Glutamatergic neuron (in vitro differentiated cells): ENCODE measurements at regions not wholly inside any gene's neighbourhood (a gene's known extent, or its start where the extent isn't known, plus 50 kb on each side); places are given as distances from the start of the nearest gene placed in this dataset.

ENCODE experiments used
- DNase-seq: peaks from one replicate; pipeline ENCODE4 v3.0.0; 2022
- H3K27ac Mint-ChIP-seq: one replicate; pipeline ENCODE4 v1.8.0; 2020; ENCODE audit warnings: mild to moderate bottlenecking, mixed read lengths, inconsistent platforms; ENCODE audit not compliant: unreplicated experiment
- H3K27me3 Mint-ChIP-seq: one replicate; pipeline ENCODE4 v1.8.0; 2020; ENCODE audit warnings: mild to moderate bottlenecking, moderate library complexity, mixed read lengths, inconsistent platforms; ENCODE audit not compliant: unreplicated experiment
- H3K36me3 Mint-ChIP-seq: one replicate; pipeline ENCODE4 v1.8.0; 2020; ENCODE audit warnings: mild to moderate bottlenecking, mixed read lengths, inconsistent platforms; ENCODE audit not compliant: unreplicated experiment
- H3K4me1 Mint-ChIP-seq: one replicate; pipeline ENCODE4 v1.8.0; 2020; ENCODE audit warnings: mild to moderate bottlenecking, low read depth, mixed read lengths, inconsistent platforms; ENCODE audit not compliant: unreplicated experiment
- H3K4me3 Mint-ChIP-seq: one replicate; pipeline ENCODE4 v1.8.0; 2020; ENCODE audit warnings: mild to moderate bottlenecking, mixed read lengths, inconsistent platforms; ENCODE audit not compliant: unreplicated experiment
- H3K9me3 Mint-ChIP-seq: one replicate; pipeline ENCODE4 v1.8.0; 2020; ENCODE audit warnings: mild to moderate bottlenecking, moderate library complexity, mixed read lengths, inconsistent platforms; ENCODE audit not compliant: unreplicated experiment
- TF ChIP-seq, protein P1 (sequence below): fragments of 200-600 bp; sonication (generic); IDR thresholded peaks from one replicate; pipeline ENCODE4 v1.5.0; 2021; ENCODE audit not compliant: partially characterized antibody, unreplicated experiment

- Mint-ChIP-seq H3K27me3 (no peaks in the 10 kb centered on the region), H3K9me3 (no peaks in the 10 kb centered on the region), H3K4me1 (no peaks in the 10 kb centered on the region), H3K27ac (no peak overlapping the region), H3K36me3 (no peaks in the 10 kb centered on the region), H3K4me3 (no peak overlapping the region)
- no peak for DNase-seq
- TF ChIP-seq, protein P1, sequence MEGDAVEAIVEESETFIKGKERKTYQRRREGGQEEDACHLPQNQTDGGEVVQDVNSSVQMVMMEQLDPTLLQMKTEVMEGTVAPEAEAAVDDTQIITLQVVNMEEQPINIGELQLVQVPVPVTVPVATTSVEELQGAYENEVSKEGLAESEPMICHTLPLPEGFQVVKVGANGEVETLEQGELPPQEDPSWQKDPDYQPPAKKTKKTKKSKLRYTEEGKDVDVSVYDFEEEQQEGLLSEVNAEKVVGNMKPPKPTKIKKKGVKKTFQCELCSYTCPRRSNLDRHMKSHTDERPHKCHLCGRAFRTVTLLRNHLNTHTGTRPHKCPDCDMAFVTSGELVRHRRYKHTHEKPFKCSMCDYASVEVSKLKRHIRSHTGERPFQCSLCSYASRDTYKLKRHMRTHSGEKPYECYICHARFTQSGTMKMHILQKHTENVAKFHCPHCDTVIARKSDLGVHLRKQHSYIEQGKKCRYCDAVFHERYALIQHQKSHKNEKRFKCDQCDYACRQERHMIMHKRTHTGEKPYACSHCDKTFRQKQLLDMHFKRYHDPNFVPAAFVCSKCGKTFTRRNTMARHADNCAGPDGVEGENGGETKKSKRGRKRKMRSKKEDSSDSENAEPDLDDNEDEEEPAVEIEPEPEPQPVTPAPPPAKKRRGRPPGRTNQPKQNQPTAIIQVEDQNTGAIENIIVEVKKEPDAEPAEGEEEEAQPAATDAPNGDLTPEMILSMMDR, result no peak
These were observed 561.2 kb upstream of the SALL3 start for GRCh38 chr18:78418379-78418778.

DNA sequence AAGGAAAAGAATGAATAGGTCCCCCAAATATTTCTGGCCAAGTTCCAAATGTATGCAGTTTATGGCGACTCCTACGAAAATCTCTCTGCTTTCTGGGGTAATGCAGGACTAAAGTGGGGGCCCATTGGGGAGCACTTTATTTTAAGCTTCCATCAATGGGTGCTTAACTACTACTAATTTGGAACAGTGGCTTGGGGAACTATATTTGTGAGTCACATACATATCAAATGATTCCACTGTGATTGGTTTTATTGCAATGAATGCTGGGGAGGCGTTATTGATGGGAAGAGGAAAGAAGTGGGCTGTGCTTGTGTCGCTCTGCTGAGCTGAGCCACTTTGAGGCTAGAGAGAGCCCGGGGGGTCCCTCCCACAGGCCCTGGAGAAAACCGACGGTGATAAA, 560.4 kb upstream of the SALL3 start:
- Mint-ChIP-seq H3K36me3 (no peaks in the 10 kb centered on the region), H3K9me3 (no peaks in the 10 kb centered on the region), H3K27me3 (no peaks in the 10 kb centered on the region), H3K4me3 (no peak overlapping the region), H3K27ac (no peak overlapping the region), H3K4me1 (no peaks in the 10 kb centered on the region)
- no peak for DNase-seq
- TF ChIP-seq, protein P1, result no peak

- H3K27me3 Mint-ChIP-seq, result no peaks in the 10 kb centered on the region
- no peaks in the 10 kb centered on the region for H3K4me1 Mint-ChIP-seq
- no peak for DNase-seq
- H3K4me3 Mint-ChIP-seq, result no peak overlapping the region
- H3K36me3 Mint-ChIP-seq, result no peaks in the 10 kb centered on the region
- TF ChIP-seq, protein P1, result no peak
- H3K9me3 Mint-ChIP-seq, result no peaks in the 10 kb centered on the region
- no peak overlapping the region for H3K27ac Mint-ChIP-seq
These were observed 559.5 kb upstream of the SALL3 start for GRCh38 chr18:78420116-78420515.

DNA sequence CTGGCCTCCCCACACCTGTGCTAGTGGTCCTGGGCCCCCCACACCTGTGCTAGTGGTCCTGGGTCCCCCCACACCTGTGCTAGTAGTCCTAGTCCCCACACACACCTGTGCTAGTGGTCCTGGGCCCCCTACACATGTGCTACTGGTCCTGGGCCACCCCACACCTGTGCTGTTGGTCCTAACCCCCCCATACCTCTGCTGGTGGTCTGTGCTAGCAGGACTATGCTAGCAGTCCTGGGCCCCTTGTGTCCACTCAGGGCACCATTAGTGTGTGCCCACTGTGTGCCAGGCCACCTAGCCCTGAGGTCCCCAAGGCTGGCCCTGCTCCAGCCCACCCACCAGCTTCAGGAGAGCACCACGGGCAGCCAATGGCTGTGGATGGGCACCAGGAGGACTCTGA, 558.2 kb upstream of the SALL3 start:
- TF ChIP-seq, protein P1, result no peak
- H3K9me3 Mint-ChIP-seq, result no peaks in the 10 kb centered on the region

DNA sequence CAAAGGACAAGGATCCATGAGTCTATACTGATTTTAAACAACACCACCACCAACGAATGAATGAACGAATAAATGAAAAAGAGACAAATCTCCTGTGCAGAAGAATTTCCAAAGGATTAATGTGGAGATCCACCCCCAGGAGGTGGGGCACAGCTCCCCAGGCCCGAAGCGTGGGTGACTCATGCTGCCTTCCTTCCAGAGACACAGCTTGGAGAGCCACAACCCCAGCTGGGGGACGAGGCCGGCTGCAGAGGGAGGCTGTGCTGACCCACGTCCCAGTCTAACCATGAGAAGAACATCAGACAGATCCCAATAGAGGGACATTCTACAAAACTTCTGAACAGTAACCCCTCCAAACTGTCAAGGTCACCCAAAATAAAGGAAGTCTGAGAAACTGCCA, 557.3 kb upstream of the SALL3 start:
- Mint-ChIP-seq H3K36me3 (no peaks in the 10 kb centered on the region), H3K4me3 (no peak overlapping the region), H3K9me3 (no peaks in the 10 kb centered on the region), H3K27ac (no peak overlapping the region), H3K4me1 (no peaks in the 10 kb centered on the region), H3K27me3 (no peaks in the 10 kb centered on the region)
- DNase-seq, result no peak
- TF ChIP-seq, protein P1, result no peak

More for the DNA sequence above, 558.2 kb upstream of the SALL3 start:
- Mint-ChIP-seq H3K4me3 (no peak overlapping the region), H3K36me3 (no peaks in the 10 kb centered on the region), H3K4me1 (no peaks in the 10 kb centered on the region), H3K27ac (no peak overlapping the region), H3K27me3 (no peaks in the 10 kb centered on the region)
- DNase-seq, result no peak
